ENCODE measurements at regions not wholly inside any gene's neighbourhood (a gene's known extent, or its start where the extent isn't known, plus 50 kb on each side); places are given as distances from the start of the nearest gene placed in this dataset.
"Not testable (repeated sequence)": the region's sequence is repeated elsewhere in the genome, so short reads cannot be mapped to it uniquely, and the experiment has no call there.

DNA sequence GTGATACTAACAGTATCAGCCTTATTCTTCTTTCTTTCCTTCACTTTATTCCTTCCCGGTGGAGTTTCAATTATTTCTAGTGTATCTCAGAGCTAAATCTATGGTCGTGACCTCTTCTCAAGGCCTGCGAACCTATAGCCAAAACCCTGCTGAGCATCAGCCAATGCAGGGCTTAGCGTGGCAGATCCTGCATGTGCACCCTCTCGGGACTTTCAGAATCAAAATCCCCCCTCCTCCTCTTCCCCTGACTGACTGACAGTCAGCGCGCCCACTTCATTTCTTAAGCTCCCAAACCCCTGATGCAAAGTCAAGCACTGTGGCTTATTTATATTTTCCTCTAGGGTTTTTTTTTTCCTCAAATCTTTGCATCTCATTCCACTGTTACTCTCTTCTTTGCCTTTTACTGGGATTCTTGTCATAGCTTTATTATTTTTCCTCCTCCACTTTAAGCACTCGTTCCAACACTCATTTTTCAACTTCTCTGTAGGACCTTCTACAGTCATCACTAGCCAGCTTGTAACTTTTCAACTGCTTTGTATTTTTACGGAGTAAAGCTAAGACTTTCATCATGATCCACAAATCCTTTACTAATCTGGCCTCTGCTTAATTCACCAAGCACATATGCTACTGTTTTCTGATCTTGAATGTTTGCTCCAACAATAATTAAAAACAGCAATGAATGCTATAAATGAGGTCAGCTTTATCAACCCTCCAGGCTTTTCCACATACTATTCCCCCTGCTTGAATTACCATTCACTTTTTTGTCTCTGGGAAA, 896.5 kb upstream of the PIK3C3 start:
- peak; percentile 1 for DNase-seq (ENCODE audit: low spot score)

DNA sequence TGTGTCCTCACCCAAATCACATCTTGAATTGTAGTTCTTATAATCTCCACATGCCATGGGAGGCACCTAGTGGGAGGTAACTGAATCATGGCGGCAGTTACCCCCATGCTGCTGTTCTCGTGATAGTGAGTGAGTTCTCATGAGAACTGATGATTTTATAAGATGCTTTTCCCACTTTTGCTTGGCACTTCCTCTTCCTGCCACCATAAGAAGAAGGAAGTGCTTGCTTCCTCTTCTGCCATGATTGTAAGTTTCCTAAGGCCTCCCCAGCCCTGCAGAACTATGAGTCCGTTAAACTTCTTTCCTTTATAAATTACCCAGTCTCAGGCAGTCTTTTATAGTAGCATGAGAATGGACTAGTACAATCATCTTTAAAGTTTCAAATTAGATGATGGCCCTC, 902.4 kb upstream of the PIK3C3 start:
- DNase-seq (ENCODE audit: low spot score) = no peak

- not testable (repeated sequence) for DNase-seq (ENCODE audit: low spot score)
These were observed 908.8 kb upstream of the PIK3C3 start for GRCh38 chr18:41046250-41046649.

GRCh38 chr18:41043876-41044275, 911.2 kb upstream of the PIK3C3 start:
- DNase-seq (ENCODE audit: low spot score) = no peak

DNA sequence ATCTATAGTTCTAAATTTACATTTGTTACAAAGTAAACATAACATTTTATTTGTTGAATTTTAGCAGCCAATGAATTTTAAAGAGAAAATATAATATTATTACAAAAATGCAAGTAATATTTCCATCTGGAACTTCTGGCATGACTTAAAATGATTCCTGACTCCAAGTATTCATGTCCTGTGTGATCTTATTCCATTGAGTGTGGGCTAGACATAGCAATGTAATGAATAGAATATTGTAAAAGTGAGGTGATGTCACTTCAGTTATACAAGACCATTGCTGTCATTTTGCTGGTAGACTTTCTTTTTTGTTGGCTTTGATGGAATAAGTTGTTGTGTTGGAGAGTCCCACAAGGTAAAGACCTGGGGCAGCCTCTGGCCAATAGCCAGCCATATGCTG, 912.2 kb upstream of the PIK3C3 start:
- DNase-seq (ENCODE audit: low spot score) = no peak

GRCh38 chr18:41038071-41038470, 917.0 kb upstream of the PIK3C3 start:
- no peak for DNase-seq (ENCODE audit: low spot score)

DNA sequence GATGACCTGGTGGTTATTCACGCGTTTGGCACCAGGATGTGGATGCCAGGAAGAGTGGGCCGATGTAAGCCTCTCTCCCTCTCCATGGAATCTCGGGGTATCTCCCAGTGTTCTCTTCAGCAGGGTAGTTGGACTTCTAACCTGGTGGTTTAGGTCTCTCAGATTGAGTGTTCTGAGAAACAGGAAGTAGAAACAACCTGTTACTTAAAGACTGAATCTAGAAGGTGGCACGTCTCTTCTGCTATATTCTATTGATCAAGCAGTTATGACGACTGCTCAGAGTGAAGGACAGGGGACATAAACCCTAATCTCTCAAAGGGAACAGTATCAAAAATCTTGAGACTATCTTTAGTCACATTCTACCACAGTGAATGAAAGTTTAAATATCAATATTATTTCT, 918.7 kb upstream of the PIK3C3 start:
- DNase-seq (ENCODE audit: low spot score) = no peak

- DNase-seq (ENCODE audit: low spot score) = no peak
These were observed 920.6 kb upstream of the PIK3C3 start for GRCh38 chr18:41034413-41034812.

- DNase-seq (ENCODE audit: low spot score) = no peak
These were observed 929.4 kb upstream of the PIK3C3 start for GRCh38 chr18:41025666-41026065.

DNA sequence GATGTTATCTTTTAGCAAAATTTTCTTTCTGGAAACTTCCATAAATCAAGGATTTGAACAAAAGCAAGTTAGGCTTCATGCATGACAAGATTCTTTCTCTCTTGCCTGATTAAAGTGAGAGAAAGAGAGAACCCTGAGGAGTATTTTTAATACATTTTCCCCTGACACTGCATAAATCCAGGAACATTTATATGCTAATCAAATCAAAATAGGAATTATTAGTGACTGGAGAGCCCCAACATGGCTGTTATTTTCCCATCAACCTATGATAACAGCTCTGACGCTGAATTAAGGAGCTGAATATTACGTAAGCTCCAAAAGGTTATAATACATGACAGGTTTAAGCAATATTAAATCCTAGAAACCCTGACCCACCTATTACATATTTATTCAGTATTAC, 930.2 kb upstream of the PIK3C3 start:
- no peak for DNase-seq (ENCODE audit: low spot score)

DNA sequence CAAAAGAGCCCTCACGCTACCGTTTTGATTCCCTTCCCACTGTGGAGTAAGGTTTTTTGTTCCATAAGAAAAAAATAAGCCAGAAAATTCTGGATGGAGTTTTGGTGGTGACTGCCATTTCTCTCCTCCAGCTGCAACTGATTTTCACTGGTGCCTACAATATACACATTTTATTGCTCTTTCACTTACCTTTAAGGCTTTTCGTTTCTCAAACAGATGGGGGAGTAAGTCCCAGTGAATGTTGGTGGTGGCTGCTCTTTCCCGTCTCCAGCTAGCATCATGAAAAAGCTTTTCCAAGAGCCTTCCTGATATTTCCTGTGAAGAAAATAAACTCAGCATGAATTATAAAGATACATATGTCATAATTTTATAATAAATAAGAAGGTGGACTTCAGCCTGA, 932.5 kb upstream of the PIK3C3 start:
- no peak for DNase-seq (ENCODE audit: low spot score)

DNA sequence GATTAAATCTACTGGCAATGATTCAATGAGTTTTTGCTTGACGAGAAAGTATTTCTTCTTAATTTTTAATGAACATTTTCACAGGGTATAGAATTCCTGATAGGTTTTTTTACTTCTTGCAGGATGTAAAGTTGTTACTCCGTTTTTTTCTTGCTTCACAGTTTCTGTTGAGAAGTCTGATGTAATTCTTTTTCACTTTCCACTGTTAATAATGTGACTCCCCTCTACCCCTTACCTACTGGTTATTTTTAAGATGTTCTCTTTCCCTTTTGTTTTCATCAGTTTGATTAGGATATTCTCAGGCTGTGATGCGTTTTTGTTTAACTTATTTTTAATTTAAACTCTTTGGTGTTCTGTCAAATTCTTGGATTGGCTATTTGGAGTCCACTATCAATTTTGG, 933.9 kb upstream of the PIK3C3 start:
- no peak for DNase-seq (ENCODE audit: low spot score)

DNA sequence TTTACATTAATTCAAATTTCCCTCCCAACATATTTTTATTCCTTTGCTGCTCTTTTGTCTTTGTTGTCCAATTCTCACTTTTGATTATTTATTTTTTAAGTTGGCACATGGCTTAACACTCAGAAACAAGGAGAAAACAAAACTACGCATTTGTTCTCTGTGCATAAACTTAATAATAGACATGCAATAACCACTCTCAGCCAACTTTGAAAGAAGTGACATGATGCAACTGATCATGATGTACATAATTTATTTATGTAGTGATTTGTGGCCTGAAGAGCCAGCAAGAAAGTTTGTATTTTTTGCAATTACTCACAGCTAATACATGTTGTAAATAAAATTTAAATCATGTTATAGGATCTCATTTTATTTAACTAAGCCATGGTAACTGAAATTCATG, 942.8 kb upstream of the PIK3C3 start:
- DNase-seq (ENCODE audit: low spot score) = no peak

DNA sequence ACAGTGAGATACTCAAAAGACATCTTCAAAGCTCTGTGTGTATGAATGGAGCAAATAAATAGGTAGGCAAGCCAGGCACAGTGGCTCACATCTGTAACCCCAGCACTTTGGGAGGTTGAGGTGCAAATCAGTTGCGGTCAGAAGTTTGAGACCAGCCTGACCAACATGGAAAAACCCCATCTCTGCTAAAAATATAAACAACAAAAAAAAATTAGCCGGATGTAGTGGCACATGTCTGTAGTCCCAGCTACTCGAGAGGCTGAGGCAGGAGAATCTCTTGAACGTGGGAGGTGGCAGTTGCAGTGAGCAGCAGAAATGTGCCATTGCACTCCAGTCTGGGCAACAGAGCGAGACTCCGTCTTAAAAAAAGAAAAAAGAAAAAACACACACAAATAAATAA, 945.1 kb upstream of the PIK3C3 start:
- DNase-seq (ENCODE audit: low spot score) = no peak

DNA sequence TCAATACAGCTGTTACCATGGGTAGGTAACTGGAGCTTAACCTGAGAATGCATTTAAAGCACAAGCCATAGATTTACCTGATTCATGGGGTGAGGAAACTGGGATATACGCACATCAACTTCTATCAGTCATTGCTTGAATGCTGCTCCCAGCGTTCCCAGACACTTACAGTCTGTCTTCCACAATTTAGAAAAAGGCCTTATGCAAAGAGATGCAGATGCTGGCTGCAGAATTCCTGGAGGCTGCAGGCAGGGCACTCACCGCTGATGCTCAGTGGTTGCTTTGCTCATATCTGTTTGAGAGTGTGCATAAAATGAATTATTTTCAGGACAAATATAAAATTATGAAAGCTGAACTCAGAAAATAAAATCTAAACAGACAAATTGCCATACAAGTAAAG, 950.7 kb upstream of the PIK3C3 start:
- DNase-seq (ENCODE audit: low spot score) = no peak

- DNase-seq (ENCODE audit: low spot score) = no peak
These were observed 959.5 kb upstream of the PIK3C3 start for GRCh38 chr18:40995529-40995928.

DNA sequence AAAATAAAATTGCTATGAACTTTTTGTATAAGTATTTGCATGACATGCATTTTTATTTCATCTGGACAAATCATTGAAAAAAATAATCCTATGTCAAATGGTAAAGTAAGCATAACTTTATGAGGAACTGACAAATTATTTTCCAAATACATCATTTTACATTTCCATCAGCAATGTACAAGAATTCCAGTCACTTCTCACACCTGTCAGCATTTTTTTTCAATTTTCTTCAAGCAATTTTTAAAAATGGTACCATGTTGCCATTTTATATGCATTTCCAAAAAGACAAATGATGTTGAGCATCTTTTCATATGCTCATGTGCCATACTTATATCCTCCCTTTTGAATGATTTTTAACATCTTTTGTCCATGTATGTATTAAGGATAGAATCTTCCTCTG, 961.7 kb upstream of the PIK3C3 start:
- no peak for DNase-seq (ENCODE audit: low spot score)

DNA sequence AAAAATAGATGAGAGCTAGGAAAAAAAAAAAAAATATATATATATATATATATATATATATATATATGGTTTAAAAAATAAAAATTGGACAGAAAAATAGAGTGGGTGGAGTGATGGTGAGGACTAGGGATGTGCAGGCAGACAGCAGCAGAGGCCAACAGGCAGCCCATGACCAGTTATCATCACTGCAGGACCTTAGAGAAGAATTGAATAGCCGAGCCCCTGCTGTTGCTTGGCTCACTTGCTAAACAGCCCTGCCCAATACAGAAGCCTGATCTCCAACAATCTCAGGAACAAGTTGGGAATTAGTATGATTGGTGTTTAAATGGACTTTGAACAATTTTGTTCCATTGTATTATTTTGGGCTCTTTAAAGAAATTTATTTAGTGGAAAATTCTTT, 967.5 kb upstream of the PIK3C3 start:
- DNase-seq (ENCODE audit: low spot score) = no peak

- no peak for DNase-seq (ENCODE audit: low spot score)
These were observed 969.6 kb upstream of the PIK3C3 start for GRCh38 chr18:40985436-40985835.

DNA sequence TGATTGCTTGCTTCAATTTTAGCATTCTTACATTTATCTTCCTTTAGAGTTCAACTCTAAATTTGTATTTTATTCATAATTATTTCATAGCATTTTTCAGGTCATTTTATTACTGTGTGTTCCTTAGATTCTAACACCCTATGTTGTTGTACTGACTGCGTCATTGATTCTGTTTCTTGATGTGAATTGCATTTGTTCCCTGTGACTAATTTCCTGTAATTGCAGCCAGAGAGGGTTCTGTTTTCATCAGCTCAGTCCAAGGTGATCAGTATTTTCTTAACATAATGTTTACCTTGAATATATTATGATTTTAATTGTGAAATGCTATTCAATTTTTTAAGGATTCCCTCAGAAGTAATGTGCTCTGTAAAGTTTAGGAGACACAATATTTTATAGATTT, 970.2 kb upstream of the PIK3C3 start:
- DNase-seq (ENCODE audit: low spot score) = no peak

DNA sequence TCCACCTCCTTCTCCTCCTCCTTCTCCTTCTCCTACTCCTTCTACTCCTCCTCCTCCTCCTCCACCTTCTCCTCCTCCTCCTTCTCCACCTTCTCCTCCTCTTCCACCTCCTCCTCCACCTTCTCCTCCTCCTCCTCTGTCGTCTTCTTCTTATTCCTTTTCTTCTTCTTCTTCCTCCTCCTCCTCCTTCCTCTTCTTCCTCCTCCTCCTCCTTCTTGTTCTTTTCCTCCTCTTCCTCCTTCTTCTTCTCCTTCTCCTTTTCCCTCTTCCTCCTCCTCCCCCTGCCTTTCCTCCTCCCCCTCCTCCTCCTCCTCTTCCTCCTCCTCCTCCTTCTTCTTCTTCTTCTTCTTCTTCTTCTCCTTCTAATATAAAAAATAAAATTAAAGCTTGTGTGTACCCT, 971.2 kb upstream of the PIK3C3 start:
- DNase-seq (ENCODE audit: low spot score) = no peak

GRCh38 chr18:40980171-40980570, 974.9 kb upstream of the PIK3C3 start:
- no peak for DNase-seq (ENCODE audit: low spot score)

DNA sequence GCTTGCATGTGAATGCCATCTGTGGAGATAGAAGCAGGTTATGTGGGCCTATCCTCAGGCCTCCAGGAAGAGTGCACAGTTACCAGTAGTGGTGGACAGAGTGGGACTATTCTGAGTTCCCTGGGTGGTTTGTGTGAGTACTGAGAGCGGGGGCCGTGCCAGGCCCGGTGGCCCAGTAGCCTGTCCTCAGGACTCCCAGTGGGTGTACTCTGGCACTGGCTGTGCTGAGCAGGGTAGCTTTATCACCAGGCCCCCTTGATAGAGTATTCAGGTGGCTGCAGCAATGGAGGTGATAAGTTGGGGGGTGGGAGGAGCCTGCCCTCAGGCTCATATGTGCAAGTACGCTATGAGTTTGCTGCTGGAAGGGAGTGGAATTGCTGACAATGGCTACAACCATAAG, 979.0 kb upstream of the PIK3C3 start:
- DNase-seq (ENCODE audit: low spot score) = no peak

DNA sequence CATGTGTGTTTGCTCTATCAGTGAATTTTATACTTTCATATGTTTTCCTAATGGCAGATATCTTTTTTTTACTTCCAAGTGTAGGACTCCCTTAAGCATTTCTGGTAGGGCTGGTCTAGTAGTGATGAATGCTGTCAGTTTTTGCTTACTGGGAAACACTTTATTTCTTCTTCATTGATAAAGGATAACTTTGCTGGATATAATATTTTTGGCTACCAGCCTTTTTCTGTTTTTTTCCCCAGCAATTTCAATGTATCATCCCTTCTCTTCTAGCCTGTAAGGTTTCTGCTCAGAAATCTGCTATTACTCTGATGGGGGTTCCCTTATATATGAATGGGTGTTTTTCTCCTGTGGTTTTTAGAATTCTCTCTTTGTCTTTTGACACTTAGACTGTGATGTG, 980.6 kb upstream of the PIK3C3 start:
- DNase-seq (ENCODE audit: low spot score) = no peak
